Loucy (cell line): ENCODE measurements at regions not wholly inside any gene's neighbourhood (a gene's known extent, or its start where the extent isn't known, plus 50 kb on each side); places are given as distances from the start of the nearest gene placed in this dataset.

ENCODE experiments used
- EZH2phosphoT487 ChIP-seq: fragments of 200-600 bp; IDR thresholded peaks from 2 replicates; pipeline ENCODE4 v1.6.1; 2018; ENCODE audit warnings: antibody characterized with exemption, mild to moderate bottlenecking, moderate library complexity, borderline replicate concordance
- TF ChIP-seq, protein P1 (sequence below): fragments of 200-600 bp; sonication (generic); conservative IDR thresholded peaks from 2 replicates; pipeline ENCODE4 v1.5.1; 2014; ENCODE audit warnings: mild to moderate bottlenecking, antibody characterized with exemption, low read length

DNA sequence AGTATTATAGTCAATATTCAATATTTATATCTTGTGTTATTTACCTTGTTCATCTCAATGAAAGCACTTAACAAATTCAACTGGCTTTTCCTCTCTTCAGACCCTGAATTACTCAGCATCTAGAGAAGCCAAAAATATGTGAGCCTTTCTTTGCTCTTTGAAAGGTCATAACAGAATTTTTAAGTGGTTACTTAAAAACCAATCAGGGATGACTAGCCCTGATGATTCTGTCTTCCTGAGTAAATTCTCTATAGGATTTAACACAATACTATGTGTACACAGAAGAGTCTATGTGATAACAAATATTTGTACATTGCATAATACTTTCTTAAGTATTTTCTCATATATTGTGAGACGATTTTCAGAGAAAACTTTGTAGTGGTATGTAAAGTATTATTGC is 546.3 kb downstream of the MAT2B start:
- TF ChIP-seq, protein P1, sequence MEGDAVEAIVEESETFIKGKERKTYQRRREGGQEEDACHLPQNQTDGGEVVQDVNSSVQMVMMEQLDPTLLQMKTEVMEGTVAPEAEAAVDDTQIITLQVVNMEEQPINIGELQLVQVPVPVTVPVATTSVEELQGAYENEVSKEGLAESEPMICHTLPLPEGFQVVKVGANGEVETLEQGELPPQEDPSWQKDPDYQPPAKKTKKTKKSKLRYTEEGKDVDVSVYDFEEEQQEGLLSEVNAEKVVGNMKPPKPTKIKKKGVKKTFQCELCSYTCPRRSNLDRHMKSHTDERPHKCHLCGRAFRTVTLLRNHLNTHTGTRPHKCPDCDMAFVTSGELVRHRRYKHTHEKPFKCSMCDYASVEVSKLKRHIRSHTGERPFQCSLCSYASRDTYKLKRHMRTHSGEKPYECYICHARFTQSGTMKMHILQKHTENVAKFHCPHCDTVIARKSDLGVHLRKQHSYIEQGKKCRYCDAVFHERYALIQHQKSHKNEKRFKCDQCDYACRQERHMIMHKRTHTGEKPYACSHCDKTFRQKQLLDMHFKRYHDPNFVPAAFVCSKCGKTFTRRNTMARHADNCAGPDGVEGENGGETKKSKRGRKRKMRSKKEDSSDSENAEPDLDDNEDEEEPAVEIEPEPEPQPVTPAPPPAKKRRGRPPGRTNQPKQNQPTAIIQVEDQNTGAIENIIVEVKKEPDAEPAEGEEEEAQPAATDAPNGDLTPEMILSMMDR: no peak
- no peak for TF ChIP-seq EZH2phosphoT487
